ENCODE measurements at regions not wholly inside any gene's neighbourhood (a gene's known extent, or its start where the extent isn't known, plus 50 kb on each side); places are given as distances from the start of the nearest gene placed in this dataset.

- peaks cover 30% of the 10 kb centered on the region for H3K27me3 ChIP-seq
- 57 to 60% methylated on average over 4 of the region's 4 CpGs for WGBS, 2 donors (ENCODE audit: low coverage in 1 of 2)
These were observed 64.4 kb downstream of the SERPINA3 start for GRCh38 chr14:94676495-94677185.

GRCh38 chr14:94675036-94675435, 62.8 kb downstream of the SERPINA3 start:
- peaks cover 29% of the 10 kb centered on the region for H3K27me3 ChIP-seq
- H3K4me1 ChIP-seq: no peaks in the 10 kb centered on the region
- TF ChIP-seq EP300 (IDR thresholded peaks at IDR 0.05) (no peak), POLR2AphosphoS5 (IDR thresholded peaks at IDR 0.05) (no peak), CTCF (IDR thresholded peaks at IDR 0.05) (no peak), POLR2A (IDR thresholded peaks at IDR 0.05) (no peak)
- H3K9me3 ChIP-seq: no peaks in the 10 kb centered on the region
- no peak overlapping the region for H3K27ac ChIP-seq
- 98% methylated on average over 7 of the region's 8 CpGs; no CpG with 5 or more reads in 1 of the 2 donors for WGBS, 2 donors (ENCODE audit: low coverage in 1 of 2)
- ATAC-seq: no peak
- H3K4me3 ChIP-seq: no peak overlapping the region
- H3K36me3 ChIP-seq: no peaks in the 10 kb centered on the region

More at GRCh38 chr14:94676495-94677185, 64.4 kb downstream of the SERPINA3 start:
- H3K9me3 ChIP-seq: no peaks in the 10 kb centered on the region
- no peak for TF ChIP-seq POLR2A (IDR thresholded peaks at IDR 0.05)
- no peak for TF ChIP-seq CTCF (IDR thresholded peaks at IDR 0.05)
- no peak for TF ChIP-seq EP300 (IDR thresholded peaks at IDR 0.05)
- no peak for TF ChIP-seq POLR2AphosphoS5 (IDR thresholded peaks at IDR 0.05)
- no peak overlapping the region for H3K27ac ChIP-seq
- ATAC-seq: no peak
- no peaks in the 10 kb centered on the region for H3K4me1 ChIP-seq
- no peaks in the 10 kb centered on the region for H3K36me3 ChIP-seq
- H3K4me3 ChIP-seq: no peak overlapping the region

GRCh38 chr14:94673781-94674231, 61.6 kb downstream of the SERPINA3 start:
- 30 to 55% methylated on average over 3 to 10 of the region's 12 CpGs for WGBS, 2 donors (ENCODE audit: low coverage in 1 of 2)
- Histone ChIP-seq H3K27me3 (peaks cover 28% of the 10 kb centered on the region), H3K36me3 (no peaks in the 10 kb centered on the region), H3K4me1 (no peaks in the 10 kb centered on the region), H3K4me3 (no peak overlapping the region), H3K27ac (no peak overlapping the region), H3K9me3 (no peaks in the 10 kb centered on the region)
- TF ChIP-seq POLR2A (IDR thresholded peaks at IDR 0.05) (no peak), POLR2AphosphoS5 (IDR thresholded peaks at IDR 0.05) (no peak), CTCF (IDR thresholded peaks at IDR 0.05) (no peak), EP300 (IDR thresholded peaks at IDR 0.05) (no peak)
- ATAC-seq: no peak

Measured in gastroesophageal sphincter (tissue), 4 donors.